ENCODE measurements at regions not wholly inside any gene's neighbourhood (a gene's known extent, or its start where the extent isn't known, plus 50 kb on each side); places are given as distances from the start of the nearest gene placed in this dataset.

- no peaks in the 10 kb centered on the region for H3K36me3 ChIP-seq (replicated peaks in 1 of 2)
- no peaks in the 10 kb centered on the region for H3K9me3 ChIP-seq (replicated peaks in 1 of 3)
- intact Hi-C loops (cut with DNase I) = no loop called here
- H3K27me3 ChIP-seq = no peaks in the 10 kb centered on the region
- no peaks in the 10 kb centered on the region for H3K4me1 ChIP-seq (replicated peaks in 1 of 2)
- H3K27ac ChIP-seq = no peak overlapping the region
- no peak for DNase-seq
- TF ChIP-seq CTCF (IDR thresholded peaks at IDR 0.05) (no peak), POLR2A (IDR thresholded peaks at IDR 0.05) (no peak)
- WGBS, 4 donors = 59 to 83% (median 77%) methylated on average over 1 to 2 of the region's 2 CpGs
- no peak overlapping the region for H3K4me3 ChIP-seq
These were observed 454.1 kb upstream of the NOX3 start for GRCh38 chr6:155909710-155910109.

GRCh38 chr6:155895641-155896040 lies 440.0 kb upstream of the NOX3 start:
- H3K4me1 ChIP-seq (replicated peaks in 1 of 2) = no peaks in the 10 kb centered on the region
- no peak overlapping the region for H3K27ac ChIP-seq
- intact Hi-C loops (cut with DNase I) = no loop called here
- no peak for DNase-seq
- no peaks in the 10 kb centered on the region for H3K36me3 ChIP-seq (replicated peaks in 1 of 2)
- no peak overlapping the region for H3K4me3 ChIP-seq
- TF ChIP-seq POLR2A (IDR thresholded peaks at IDR 0.05) (no peak), CTCF (IDR thresholded peaks at IDR 0.05) (no peak)
- no peaks in the 10 kb centered on the region for H3K27me3 ChIP-seq
- WGBS, 4 donors = 82 to 88% (median 84%) methylated on average over 3 of the region's 3 CpGs
- H3K9me3 ChIP-seq (replicated peaks in 1 of 3) = no peaks in the 10 kb centered on the region

DNA sequence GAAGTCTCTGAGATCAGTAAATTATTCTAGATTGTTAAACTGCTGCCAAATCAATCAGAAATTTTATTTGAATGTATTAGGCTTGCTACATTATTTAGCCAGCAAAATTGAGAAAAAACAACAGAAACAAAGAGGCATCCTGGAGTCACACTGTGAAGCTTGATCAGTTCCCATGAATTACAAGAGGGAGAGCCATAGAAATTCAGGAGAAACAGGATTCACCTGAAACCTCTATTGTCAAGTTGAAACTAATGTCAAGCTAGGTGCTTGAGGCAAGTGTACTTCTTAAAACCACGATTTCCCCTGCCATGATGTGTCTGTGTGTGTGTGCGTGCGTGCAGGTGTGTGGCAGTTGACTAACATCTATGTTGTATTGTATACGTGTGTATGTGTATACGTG lies 439.1 kb upstream of the NOX3 start:
- Histone ChIP-seq H3K4me1 (replicated peaks in 1 of 2) (no peaks in the 10 kb centered on the region), H3K27ac (no peak overlapping the region), H3K9me3 (replicated peaks in 1 of 3) (no peaks in the 10 kb centered on the region), H3K36me3 (replicated peaks in 1 of 2) (no peaks in the 10 kb centered on the region), H3K27me3 (no peaks in the 10 kb centered on the region), H3K4me3 (no peak overlapping the region)
- 73 to 81% (median 77%) methylated on average over 5 of the region's 5 CpGs for WGBS, 4 donors
- no peak for DNase-seq
- no peak for TF ChIP-seq POLR2A (IDR thresholded peaks at IDR 0.05)
- no peak for TF ChIP-seq CTCF (IDR thresholded peaks at IDR 0.05)
- intact Hi-C loops (cut with DNase I) = no loop called here

GRCh38 chr6:155894262-155894661 lies 438.6 kb upstream of the NOX3 start:
- intact Hi-C loops (cut with DNase I) = no loop called here
- TF ChIP-seq POLR2A (IDR thresholded peaks at IDR 0.05) = no peak
- TF ChIP-seq CTCF (IDR thresholded peaks at IDR 0.05) = no peak

More at GRCh38 chr6:155894262-155894661, 438.6 kb upstream of the NOX3 start:
- 52 to 72% (median 65%) methylated on average over 4 of the region's 4 CpGs for WGBS, 4 donors
- Histone ChIP-seq H3K36me3 (replicated peaks in 1 of 2) (no peaks in the 10 kb centered on the region), H3K27me3 (no peaks in the 10 kb centered on the region), H3K4me3 (no peak overlapping the region), H3K9me3 (replicated peaks in 1 of 3) (no peaks in the 10 kb centered on the region), H3K4me1 (replicated peaks in 1 of 2) (no peaks in the 10 kb centered on the region), H3K27ac (no peak overlapping the region)
- DNase-seq = no peak
